Fibroblast of peridontal ligament (primary cell): ENCODE measurements at regions not wholly inside any gene's neighbourhood (a gene's known extent, or its start where the extent isn't known, plus 50 kb on each side); places are given as distances from the start of the nearest gene placed in this dataset.

Experiments used
- DNase-seq: peaks from one replicate; pipeline ENCODE4 v3.0.0-alpha.2; 2010; ENCODE audit errors: extremely low read depth

GRCh38 chr2:121018136-121019061 is 266.6 kb downstream of the TFCP2L1 start:
- no peak for DNase-seq

GRCh38 chr2:121019071-121019470 is 265.9 kb downstream of the TFCP2L1 start:
- no peak for DNase-seq

- no peak for DNase-seq
Observed at GRCh38 chr2:121019756-121020155, 265.2 kb downstream of the TFCP2L1 start.

- no peak for DNase-seq
Observed at GRCh38 chr2:121021685-121022084, 263.3 kb downstream of the TFCP2L1 start.

- no peak for DNase-seq
Observed at GRCh38 chr2:121028577-121028976, 256.4 kb downstream of the TFCP2L1 start.

- DNase-seq, result no peak
Observed at GRCh38 chr2:121030523-121030922, 254.5 kb downstream of the TFCP2L1 start.

GRCh38 chr2:121031568-121032340 is 253.2 kb downstream of the TFCP2L1 start:
- no peak for DNase-seq

- no peak for DNase-seq
Observed at GRCh38 chr2:121033461-121033996, 251.5 kb downstream of the TFCP2L1 start.

GRCh38 chr2:121034551-121034950 is 250.5 kb downstream of the TFCP2L1 start:
- DNase-seq, result no peak

- no peak for DNase-seq
Observed at GRCh38 chr2:121036226-121036692, 248.7 kb downstream of the TFCP2L1 start.

GRCh38 chr2:121037480-121037879 is 247.5 kb downstream of the TFCP2L1 start:
- no peak for DNase-seq

- no peak for DNase-seq
Observed at GRCh38 chr2:121038031-121038430, 247.0 kb downstream of the TFCP2L1 start.

GRCh38 chr2:121038431-121038830 is 246.6 kb downstream of the TFCP2L1 start:
- DNase-seq, result no peak

GRCh38 chr2:121038891-121039616 is 245.9 kb downstream of the TFCP2L1 start:
- DNase-seq, result no peak

GRCh38 chr2:121039679-121040078 is 245.3 kb downstream of the TFCP2L1 start:
- DNase-seq, result no peak

- no peak for DNase-seq
Observed at GRCh38 chr2:121041516-121041915, 243.5 kb downstream of the TFCP2L1 start.

- DNase-seq, result no peak
Observed at GRCh38 chr2:121043061-121043826, 241.8 kb downstream of the TFCP2L1 start.

- no peak for DNase-seq
Observed at GRCh38 chr2:121043827-121044222, 241.2 kb downstream of the TFCP2L1 start.

GRCh38 chr2:121044412-121044811 is 240.6 kb downstream of the TFCP2L1 start:
- DNase-seq, result no peak

- DNase-seq, result no peak
Observed at GRCh38 chr2:121045245-121045644, 239.8 kb downstream of the TFCP2L1 start.

GRCh38 chr2:121046335-121046734 is 238.7 kb downstream of the TFCP2L1 start:
- peak; percentile 18 for DNase-seq
